ENCODE measurements at regions not wholly inside any gene's neighbourhood (a gene's known extent, or its start where the extent isn't known, plus 50 kb on each side); places are given as distances from the start of the nearest gene placed in this dataset.

- no peak overlapping the region for H3K27ac ChIP-seq
- TF ChIP-seq CTCF (conservative IDR thresholded peaks at IDR 0.05) (no peak), ZFX (IDR thresholded peaks at IDR 0.05) (no peak)
Measured at GRCh38 chr16:35305476-35305875, 1846.1 kb downstream of the TP53TG3F start.

GRCh38 chr16:35306915-35307314 lies 1847.5 kb downstream of the TP53TG3F start:
- no peak for TF ChIP-seq CTCF (conservative IDR thresholded peaks at IDR 0.05)
- TF ChIP-seq ZFX (IDR thresholded peaks at IDR 0.05) = no peak
- H3K27ac ChIP-seq = peak overlapping the region; percentile 25; the same call in 1 of the 2 replicates

- no peak overlapping the region for H3K27ac ChIP-seq
- no peak for TF ChIP-seq ZFX (IDR thresholded peaks at IDR 0.05)
Measured at GRCh38 chr16:35308674-35309073, 1849.3 kb downstream of the TP53TG3F start.

GRCh38 chr16:35310999-35311398 lies 1851.6 kb downstream of the TP53TG3F start:
- H3K27ac ChIP-seq = no peak overlapping the region
- TF ChIP-seq ZFX (IDR thresholded peaks at IDR 0.05) (no peak), CTCF (conservative IDR thresholded peaks at IDR 0.05) (no peak)

- H3K27ac ChIP-seq = no peak overlapping the region
- TF ChIP-seq CTCF (conservative IDR thresholded peaks at IDR 0.05) (no peak), ZFX (IDR thresholded peaks at IDR 0.05) (no peak)
Measured at GRCh38 chr16:35311475-35311874, 1852.1 kb downstream of the TP53TG3F start.

- TF ChIP-seq ZFX (IDR thresholded peaks at IDR 0.05) (no peak), CTCF (conservative IDR thresholded peaks at IDR 0.05) (no peak)
- H3K27ac ChIP-seq = no peak overlapping the region
Measured at GRCh38 chr16:35314298-35314697, 1854.9 kb downstream of the TP53TG3F start.

GRCh38 chr16:35319536-35320192 lies 1860.3 kb downstream of the TP53TG3F start:
- no peak for TF ChIP-seq CTCF (conservative IDR thresholded peaks at IDR 0.05)
- no peak overlapping the region for H3K27ac ChIP-seq

- TF ChIP-seq ZFX (IDR thresholded peaks at IDR 0.05) = no peak
- no peak for TF ChIP-seq CTCF (conservative IDR thresholded peaks at IDR 0.05)
- H3K27ac ChIP-seq = no peak overlapping the region
Measured at GRCh38 chr16:35325936-35326335, 1866.5 kb downstream of the TP53TG3F start.

Measured in C4-2B (cell line).